ENCODE measurements at regions not wholly inside any gene's neighbourhood (a gene's known extent, or its start where the extent isn't known, plus 50 kb on each side); places are given as distances from the start of the nearest gene placed in this dataset.
"Not testable (repeated sequence)": the region's sequence is repeated elsewhere in the genome, so short reads cannot be mapped to it uniquely, and the experiment has no call there.

DNA sequence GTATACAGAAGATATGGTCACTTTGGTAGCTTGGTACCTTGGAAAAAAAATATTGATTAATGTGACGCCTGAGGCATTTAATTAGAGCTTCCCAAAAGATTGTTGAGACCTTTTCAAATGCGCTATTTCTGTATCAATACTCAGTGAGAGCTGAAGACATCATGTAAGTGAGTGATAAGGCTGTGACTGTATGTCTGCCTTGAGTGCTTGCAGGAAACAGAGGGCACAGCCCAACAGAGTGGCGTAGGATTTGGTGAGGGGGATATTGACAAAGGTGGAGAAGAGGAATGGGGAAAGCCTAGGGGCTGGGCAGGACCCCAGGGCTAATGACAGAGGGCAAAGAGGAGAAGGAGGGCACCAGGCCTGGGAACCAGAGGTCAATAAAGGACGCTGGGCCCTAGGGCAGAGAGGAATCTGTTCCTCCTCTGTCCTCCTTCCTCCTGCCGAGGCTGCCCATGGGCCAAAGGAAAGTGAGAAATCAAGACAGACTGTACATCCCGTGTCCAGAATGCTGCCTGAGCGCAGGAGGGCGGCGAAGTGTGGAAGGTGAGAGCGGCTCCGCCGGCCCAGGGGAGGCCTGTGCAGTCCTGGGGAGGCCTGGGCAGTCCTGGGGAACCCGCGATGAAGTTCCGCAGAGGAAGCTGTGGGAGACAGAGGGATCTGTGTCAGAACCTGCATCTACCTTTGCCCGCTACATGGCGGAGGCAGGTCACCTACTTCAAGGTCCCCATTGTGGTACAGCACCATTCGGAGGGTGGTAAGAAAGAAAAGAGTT, 228.6 kb upstream of the PIEZO2 start:
- DNase-seq = no peak

DNA sequence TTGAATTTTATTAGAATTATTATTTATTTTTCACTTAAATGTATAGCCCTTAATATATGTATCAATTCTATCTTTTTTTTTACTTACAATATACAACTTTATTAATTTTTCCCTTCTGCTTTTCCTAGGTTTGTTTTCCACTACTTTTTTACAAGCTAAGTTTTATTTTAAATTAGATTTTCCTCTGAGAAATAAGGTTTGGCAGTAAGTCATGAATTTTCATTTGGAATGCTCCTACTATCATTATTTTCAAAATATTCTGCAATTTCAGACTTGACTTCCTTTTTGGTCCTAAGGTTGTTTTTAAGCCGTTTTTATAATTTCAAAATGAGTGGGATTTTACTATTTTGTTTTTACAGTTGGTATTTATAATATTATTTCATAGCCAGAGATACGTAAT, 222.8 kb upstream of the PIEZO2 start:
- no peak for DNase-seq

DNA sequence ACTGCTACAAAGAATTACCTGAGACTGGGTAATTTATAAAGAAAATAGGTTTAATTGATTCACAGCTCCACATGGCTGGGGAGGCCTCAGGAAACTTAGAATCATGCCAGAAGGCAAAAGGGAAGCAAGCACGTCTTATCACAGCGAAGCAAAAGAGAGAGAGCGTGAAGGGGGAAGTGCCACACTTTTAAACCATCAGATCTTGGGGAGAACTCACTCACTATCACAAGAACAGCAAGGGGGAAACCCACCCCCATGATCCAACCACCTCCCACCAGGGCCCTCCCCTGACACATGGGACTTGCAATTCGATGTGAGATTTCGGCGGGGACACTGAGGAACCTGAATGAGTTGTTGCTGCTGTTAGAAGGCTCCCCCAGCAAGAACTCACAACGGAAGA, 220.2 kb upstream of the PIEZO2 start:
- no peak for DNase-seq

DNA sequence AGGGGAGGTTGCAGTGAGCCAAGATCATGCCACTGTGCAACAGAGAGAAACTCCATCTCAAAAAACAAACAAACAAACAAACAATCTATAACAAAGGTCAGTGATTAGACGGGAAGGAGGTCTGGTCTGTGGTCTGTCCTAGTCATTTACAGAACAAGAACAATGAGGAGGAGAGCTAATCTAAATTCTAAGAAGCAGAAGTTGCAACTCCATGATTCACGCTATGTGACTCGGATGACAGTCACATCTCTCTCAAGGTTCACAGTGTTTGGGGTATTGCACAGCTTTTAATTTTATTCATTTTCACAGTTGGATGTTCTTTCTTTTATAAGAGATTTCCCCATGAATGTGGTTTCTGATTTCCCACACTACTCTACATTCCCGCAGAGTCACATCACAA, 218.7 kb upstream of the PIEZO2 start:
- DNase-seq = no peak

DNA sequence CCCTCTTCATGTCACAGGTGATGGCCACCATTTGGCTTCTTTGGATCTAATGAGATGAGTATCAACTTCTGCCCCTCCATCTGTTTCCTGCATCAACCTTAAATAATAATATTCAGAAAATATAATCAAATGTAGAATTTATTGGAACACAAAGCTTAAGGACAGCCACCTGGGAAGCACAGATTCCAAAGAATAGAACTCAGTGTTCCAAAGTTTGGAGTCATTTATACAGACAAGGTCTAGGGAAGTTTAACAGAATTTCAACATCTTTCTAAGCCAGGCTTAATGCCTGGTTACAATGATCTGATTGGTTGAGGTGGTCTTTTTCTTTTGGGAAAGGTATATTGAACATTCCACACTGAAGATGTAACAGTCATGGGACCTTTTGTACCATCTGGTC, 218.0 kb upstream of the PIEZO2 start:
- DNase-seq = no peak

DNA sequence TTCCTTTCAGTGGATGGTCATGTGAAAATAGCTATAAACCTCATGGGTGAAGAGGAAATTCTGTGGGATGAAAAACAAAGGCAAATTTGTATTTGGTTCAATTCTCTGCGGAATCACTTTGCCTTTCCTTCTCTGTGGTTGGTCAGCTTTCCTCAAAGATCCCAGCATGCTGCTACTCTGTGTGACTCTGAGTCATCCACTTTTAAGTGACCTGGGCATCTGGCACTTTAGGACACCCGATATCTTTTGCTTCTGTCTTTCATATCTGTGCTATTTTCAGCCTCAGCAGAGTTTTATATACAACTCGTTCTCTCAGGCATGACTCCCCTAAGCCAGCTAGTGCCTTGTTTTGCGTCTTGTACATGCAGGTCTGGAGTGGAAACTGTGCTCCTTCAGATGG, 217.0 kb upstream of the PIEZO2 start:
- DNase-seq = no peak

DNA sequence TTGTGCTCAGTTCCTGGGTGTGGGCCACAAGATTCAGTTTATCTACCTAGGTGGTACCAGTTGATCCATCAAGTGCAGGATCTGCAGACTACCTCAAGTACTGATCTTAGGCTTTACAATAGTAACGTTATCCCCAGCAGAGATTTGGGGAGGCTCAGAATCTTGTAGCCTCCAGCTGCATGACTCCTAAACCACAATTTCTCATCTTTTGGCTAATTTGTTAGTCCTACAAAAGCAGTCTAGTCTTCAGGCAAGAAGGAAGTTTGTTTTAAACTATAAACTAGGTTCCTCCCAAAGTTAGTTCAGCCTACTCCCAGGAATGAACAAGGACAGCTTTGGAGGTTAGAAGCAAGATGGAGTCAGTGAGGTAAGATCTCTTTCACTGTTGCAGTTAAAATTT, 213.5 kb upstream of the PIEZO2 start:
- DNase-seq = no peak

DNA sequence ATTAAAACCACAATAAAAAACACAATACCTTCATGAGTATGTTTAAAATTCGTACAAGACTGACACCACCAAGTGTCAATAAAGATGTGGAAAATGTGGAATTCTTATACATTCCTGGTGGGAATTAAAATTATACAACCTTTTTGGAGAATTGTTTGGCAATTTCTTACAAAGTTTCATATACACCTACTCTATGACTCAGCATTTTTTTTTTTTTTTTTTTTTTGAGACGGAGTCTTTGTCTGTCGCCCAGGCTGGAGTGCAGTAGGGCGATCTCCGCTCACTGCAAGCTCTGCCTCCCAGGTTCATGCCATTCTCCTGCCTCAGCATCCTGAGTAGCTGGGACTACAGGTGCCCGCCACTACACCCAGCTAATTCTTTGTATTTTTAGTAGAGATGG, 212.5 kb upstream of the PIEZO2 start:
- not testable (repeated sequence) for DNase-seq

DNA sequence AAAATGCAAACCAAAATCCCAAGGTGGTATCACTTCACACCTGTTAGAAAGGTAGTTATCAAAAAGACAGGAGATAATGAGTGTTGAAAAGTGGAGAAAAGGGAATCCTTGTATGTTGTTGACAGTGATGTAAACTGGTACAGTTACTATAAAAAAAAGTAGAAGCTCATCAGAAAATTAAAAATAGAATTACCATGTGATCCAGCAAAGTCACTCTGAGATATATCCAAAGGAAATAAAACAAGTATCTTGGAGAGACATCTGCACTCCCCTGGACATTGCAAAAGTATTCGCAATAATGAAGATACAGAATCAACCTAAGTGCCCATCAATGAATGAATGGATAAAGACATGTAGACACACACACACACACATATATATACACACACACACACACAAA, 208.3 kb upstream of the PIEZO2 start:
- no peak for DNase-seq

DNA sequence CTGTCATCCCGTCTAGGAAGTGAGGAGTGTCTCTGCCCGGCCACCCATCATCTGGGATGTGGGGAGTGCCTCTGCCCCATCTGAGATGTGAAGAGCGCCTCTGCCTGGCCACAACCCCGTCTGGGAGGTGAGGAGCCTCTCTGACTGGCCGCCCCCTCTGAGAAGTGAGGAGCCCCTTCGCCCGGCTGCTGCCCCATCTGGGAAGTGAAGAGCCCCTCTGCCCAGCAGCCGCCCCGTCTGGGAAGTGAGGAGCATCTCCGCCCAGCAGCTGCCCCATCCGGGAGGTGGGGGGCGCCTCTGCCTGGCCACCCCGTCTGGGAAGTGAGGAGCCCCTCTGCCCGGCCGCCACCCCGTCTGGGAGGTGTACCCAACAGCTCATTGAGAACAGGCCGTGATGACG, 195.2 kb upstream of the PIEZO2 start:
- DNase-seq = not testable (repeated sequence)

DNA sequence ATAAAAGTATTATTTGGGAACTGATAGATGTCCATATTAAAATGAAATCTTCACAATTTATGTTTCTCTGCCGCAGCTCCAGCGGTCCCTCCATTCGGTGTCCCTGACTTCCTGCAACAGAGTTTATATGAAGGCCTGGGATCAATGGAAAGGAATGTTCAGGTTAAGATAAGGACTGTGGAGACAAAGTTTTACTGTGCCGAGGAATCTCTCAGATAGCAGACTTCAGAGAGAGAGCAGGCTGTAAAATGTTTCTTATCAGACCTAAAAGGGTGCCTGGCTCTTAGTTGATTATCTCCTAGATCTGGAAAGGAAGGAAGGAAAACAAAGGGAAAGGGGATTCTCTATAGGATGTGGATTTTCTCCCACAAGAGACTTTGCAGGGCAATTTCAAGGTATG, 193.7 kb upstream of the PIEZO2 start:
- no peak for DNase-seq

DNA sequence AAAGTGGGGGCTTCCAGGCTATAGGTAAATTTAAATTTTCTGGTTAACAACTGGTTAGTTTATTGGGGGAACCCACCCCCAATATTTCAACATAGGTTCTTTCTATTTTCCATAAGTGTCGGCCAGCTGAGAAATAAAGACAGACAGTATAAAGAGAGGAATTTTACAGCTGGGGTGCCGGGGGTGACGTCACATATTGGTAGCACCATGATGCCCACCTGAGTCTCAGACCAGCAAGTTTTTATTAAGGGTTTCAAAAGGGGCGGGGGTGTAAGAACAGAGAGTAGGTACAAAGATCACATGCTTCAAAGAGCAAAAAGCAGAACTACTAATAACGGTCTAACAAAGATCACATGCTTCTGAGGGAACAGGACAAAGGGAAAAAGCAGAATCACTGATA, 192.7 kb upstream of the PIEZO2 start:
- not testable (repeated sequence) for DNase-seq

DNA sequence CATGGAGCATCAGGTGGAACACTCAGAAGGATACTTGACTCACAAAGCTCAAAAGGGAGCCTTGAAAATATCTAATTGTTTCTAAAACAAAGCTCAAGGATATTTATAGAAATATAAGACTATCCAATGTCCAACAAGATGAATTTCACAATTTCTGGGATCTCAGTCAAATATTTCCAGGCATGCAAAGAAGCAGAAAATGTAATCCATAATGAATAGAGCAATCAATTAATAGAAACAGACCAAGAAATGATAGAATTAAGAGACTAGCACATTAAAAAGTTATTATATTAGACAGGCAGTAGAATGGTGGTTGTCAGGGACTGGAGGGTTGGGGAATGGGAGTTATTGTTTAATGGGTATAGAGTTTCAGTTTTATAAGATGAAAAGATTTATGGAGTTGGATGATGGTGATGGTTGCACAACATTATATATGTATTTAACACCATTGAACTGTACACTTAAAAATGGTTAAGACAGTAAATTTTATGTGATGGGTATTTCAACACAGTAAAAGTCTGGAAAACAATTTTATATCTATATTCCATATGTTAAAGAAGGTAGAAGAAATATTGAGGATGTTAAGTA, 189.9 kb upstream of the PIEZO2 start:
- DNase-seq = no peak

DNA sequence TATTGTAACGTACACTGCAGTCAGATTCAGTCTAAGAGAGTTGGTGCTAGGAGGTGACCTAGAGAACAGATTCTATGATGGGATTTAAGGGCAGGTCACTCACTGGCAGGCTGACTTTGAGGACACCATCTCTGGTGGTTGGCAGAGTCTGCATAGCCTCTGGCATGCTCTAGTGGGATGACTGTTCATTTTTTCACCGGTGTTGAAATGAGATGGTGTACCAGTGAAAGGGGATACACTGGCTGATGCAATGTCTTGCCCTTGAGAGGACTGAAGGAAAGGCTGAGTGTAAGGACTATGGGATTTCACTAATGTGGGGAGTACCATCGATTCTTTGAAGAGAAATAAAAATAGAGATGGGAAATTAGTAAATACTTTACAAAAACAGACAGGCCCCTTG, 186.9 kb upstream of the PIEZO2 start:
- DNase-seq = no peak

DNA sequence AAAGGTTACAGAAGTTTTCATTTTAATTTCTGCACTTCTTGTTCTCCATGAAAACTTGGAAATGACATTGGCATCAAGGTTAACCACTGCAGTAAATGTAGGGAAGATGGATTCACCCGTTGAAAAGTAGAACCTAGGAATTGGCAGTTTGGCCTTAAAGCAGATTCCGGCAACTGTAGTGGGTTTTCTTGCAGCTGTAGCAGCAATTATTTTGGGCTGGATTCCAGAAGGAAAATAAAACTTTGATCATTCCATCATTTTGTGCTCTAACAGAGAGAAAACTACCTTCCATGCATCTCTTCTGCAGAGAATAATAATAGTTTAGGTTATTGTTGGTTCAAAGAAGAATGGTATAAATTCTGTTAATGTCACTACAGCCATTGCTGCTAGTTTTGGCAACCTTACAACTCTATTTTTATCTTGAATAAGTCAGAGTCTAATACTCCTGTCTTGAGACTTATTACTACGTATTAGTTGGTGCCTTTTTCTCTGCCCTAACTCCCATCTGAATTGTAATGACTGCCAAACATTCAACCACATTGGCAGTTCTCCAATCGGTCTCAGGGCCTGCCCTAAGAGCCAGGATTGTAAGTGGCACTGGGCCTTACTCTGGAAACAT, 178.1 kb upstream of the PIEZO2 start:
- DNase-seq = no peak

DNA sequence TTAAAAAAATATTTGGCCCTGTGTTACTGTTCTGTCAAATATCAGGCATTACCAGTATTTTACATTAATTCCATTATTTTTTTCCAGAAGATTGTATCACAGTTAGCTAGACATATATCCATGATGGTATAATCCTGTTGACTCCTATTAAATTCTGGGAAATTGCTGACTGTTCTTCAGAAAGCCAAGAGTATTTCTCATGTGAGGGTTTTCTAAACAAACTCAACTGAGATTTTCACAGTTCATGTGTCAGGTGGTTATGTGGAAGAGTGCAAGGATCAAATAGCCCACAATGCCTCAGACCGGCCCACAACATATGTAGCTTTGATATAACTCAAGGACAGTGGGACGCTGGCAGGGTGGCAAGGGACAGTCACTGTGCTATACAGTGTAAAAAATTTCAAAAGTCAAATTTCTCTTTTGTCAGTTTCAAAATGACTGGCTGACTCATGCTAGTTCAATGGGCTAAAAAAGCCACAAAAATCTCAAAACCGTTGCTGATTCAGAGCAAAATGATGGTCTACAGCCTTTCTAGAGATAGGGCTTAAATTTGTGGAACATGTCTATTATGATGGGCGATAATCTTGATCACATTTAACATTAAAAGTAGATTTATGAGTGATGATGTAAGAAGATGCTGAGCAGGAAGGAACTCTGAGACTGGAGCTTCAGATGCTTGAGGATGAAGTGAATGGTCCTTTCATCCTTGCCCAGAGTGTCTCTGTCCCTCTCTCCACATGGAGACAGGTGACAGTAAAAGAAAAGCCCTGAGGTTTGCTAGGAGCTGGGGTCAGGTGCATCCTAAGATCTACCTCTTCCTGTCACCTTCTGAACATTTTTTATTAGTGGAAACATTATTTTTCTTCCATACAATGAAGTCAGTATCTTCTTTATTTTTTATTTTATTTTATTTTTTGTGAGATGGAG, 175.8 kb upstream of the PIEZO2 start:
- DNase-seq = no peak

DNA sequence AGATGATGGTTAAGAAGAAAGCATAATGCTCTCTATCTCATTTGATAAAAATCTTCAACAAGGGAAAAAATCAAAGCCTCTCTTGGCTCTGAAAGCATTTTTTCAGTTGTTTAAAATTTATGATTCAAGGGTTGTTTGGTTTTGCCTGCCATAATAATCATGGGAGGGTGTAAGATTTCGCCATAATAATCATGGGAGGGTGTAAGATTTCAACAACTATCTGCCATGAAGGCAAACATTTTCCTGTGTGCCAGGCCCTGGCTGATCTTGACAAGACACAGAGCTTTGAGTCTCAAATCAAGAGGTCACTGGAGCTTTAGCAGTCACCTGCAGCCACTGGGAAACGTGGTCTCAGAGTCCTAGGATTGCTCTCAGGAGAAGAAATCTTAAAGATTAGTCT, 175.1 kb upstream of the PIEZO2 start:
- DNase-seq = no peak

DNA sequence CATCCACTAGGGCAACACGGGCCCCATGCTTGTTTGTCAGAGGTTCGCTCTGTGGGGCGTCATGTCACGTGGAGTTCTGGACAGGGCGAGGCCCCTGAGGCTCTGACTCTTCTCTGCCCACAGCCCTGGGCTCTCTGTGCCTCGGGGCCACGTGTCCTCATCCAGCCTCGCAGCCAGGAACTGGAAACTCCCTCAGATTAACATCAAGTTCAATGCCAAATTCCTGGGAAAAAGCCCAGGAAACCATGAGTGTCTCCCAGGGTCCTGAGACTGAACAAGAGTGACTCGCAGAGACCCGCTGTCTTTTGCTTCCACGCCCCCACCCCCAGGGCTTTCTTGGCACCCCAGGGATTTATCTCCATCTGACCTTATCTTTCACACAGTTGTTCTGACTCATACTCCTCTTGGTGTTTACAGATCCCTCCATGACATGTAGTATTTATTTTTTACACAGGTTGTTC, 174.0 kb upstream of the PIEZO2 start:
- DNase-seq = no peak

DNA sequence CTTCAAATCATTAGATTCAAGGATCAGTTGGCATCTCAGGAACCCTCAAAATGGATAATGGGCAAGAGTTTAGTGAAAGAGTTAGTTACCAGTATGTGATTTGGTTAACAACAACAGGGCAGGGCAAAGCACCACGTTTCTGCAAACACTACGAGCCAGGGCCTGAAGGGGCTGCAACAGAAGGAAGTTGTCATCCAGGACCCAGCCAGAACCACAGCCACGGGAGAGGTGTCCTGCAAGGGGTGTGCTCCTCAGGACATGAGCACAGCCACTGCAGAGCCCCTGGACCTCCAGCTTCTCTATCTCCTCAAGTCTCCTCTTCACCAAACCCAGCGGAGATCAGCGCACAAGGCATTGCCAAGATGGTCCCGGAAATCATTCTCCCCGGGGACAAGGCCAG, 173.3 kb upstream of the PIEZO2 start:
- no peak for DNase-seq

DNA sequence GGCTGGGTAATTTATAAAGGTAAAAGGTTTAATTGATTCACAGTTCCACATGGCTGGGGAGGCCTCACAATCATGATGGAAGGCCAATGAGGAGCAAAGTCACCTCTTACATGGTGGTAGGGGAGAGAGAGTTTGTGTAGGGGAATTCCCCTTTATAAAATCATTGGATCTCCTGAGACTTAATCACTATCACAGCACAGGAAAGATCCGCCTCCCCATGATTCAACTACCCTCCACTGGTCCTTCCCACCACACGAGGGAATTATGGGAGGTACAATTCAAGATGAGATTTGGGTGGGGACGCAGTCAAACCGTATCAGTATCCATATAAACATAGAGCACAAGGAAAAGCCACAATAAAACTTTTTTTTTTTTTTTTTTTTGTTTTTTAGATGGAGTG, 172.6 kb upstream of the PIEZO2 start:
- no peak for DNase-seq

DNA sequence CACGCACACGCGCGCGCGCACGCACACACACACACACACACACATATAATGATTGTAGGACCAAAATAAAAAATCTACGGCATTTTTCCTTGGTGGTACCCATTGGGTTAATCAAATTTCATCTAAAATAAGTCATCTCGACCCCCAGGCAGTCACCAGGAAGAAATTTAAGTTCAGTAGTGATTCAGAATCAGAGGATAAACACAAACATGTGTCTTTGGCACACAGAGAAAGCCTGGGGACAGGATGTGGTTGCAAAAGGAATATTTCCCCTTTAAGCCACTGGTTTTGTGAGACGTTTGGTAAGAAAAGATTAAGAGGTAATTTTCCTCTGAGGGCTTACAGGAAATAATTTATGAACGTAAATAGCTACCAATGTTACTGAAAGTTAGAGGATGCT, 171.6 kb upstream of the PIEZO2 start:
- DNase-seq = no peak

DNA sequence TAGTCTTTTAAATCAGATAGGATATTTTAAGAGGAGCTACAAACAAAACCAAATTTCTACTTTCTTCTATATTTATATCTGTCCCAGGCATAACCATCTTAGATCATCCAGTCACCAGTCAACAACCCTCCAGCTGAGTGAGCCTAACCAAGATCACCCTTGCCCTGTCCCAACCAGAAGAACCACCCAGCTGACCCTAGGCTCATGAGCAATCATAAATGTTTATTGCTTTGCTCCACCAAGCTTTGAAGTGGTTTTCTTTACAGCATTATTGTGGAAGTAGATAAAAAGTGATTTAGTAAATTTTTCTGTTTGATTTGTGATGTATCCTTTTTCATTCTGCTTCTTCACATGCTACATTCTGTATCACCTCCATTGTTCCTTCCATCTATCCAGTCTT, 167.2 kb upstream of the PIEZO2 start:
- no peak for DNase-seq

DNA sequence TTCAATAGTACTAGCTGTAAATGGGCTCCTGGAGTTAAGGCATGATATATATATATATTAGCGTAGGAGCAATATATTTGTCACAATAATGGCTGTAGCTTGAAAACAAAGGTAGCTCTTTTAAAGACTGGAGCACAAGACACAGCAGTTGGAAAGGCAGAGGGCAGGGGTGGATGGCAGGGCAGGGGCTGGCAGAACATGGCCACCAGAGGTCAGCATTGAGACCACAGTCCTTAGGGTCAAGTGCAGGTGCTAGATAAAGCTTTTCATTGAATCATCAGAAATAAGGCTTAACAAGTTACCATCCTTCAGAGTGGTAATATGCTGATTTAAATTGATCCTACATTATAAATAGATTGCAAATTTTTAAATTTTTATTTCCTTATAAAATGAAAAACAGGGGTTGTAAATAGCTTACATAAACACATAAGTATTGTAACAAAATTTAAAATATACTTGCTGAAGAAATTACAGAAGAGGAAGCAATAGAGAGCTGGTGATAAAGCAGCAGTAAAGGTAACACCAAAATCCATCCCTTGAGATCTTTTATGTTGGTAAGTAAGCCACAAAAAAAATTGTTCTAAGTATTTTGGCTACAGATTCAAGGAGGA, 161.2 kb upstream of the PIEZO2 start:
- DNase-seq = no peak
